ENCODE measurements at regions not wholly inside any gene's neighbourhood (a gene's known extent, or its start where the extent isn't known, plus 50 kb on each side); places are given as distances from the start of the nearest gene placed in this dataset.
"Not testable (repeated sequence)": the region's sequence is repeated elsewhere in the genome, so short reads cannot be mapped to it uniquely, and the experiment has no call there.

DNA sequence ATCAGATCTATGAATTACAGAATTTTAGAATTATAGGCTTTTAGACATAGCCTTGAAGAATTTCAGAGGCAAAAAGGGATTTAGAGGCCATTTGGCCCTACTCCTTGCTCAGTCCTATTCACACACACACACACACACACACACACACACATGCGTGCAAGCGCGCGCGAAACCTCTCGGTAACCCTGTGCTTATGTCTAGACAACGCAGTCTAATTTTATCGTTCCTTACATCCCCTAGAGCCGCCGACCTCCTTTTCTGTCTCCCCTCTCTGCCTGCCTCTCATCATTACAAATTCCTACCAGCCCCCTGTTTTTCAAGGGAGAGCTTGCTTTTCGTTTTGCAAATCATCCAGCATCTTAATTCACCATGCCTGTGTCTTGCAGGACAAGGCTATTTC lies 252.1 kb downstream of the FOXD2 start:
- no peak for DNase-seq

DNA sequence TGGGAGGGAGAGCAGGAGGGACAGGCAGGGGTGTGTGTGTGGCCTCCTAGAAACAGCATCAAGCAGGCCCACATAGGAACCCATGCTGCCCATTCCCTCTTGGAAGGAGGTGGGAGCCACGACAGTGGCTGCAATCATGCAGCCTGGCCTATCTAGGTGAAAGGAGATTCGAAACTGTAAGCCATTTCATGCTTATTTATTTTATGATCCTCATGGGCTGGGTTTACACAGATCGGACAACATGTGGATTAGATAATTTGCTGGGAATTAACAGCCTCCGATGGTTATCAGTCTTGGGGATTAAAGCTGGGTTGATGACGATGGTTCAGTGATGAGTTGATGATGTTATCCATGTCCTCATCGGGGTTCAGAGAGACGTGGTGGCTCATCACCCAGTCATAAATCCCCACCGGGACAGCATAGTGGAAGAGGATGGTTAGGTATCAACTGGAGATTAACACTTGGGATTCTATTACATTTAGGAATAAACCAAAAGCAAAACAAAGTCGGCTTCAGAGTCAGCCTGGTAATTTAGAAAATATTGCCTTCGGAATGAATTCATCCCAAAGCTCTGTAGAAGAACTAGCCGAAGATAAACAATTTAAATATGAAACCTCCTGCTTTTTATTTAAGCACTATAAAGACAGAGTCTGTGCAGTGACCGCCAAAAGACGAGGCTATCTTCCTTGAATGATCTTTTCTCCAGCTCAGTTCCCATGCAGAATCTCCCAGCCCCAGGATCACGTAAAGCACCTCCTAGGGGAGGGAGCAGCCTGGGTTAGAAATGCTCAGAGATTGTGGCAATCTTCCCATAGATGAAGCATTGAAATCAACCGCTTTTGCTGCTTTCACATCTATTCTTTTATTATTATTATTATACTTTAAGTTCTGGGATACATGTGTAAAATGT lies 252.8 kb downstream of the FOXD2 start:
- DNase-seq = no peak

- DNase-seq = not testable (repeated sequence)
These were observed 253.4 kb downstream of the FOXD2 start for GRCh38 chr1:47691293-47691692.

- no peak for DNase-seq
These were observed 254.4 kb downstream of the FOXD2 start for GRCh38 chr1:47692196-47692595.

- no peak for DNase-seq
These were observed 255.3 kb downstream of the FOXD2 start for GRCh38 chr1:47693115-47693514.

- no peak for DNase-seq
These were observed 256.4 kb downstream of the FOXD2 start for GRCh38 chr1:47694011-47694890.

DNA sequence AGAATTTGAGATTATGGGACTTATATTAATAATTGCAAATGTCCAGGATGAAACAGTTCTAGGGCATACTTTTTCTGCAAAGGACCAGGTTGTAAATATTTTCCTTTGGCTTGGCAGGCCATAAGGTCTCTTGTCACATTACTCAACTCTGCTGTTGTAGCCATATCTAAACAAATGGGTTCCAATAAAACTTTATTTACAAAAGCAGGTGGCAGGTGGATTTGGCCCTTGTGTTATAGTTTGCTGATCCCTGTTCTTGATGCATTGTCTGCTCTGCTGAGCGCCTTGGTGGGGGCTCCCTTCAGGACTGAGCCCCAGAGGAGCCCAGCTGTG lies 258.5 kb downstream of the FOXD2 start:
- no peak for DNase-seq

DNA sequence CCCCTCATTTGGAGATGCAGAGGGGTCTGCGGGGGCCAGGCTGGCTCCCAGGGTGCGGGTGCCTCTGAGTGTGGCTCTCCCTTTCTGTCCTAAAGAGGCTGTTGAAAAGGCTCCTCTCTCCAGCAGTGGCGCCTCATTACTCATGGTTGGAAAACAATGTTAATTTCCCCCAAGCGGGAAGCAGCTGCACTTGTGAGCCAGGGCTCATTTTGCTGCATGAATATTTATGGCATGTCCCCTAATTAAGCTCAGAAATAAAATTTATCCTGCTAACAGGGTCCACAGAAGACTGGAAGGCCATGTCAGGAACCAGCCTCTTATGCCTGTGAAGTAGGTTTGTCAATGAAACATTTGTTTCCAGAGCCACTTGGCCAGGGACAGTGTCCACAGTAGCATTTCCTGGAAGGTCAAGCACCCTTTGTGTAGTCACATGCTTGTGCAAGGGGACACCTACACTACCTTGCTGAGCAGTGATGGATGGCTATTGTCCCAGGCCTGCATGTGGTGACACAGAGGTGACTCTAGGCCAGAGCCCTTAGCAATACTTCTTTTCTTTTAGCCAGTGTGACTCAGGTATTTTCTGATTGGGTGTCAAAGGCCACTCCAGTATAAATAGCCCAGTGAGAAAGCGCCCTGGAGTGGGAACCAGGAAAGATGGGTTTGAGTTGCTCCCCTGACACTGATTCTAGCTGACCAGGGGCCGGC lies 259.0 kb downstream of the FOXD2 start:
- DNase-seq = no peak

GRCh38 chr1:47697616-47698335 lies 259.9 kb downstream of the FOXD2 start:
- DNase-seq = no peak

- no peak for DNase-seq
These were observed 261.8 kb downstream of the FOXD2 start for GRCh38 chr1:47699492-47700235.

DNA sequence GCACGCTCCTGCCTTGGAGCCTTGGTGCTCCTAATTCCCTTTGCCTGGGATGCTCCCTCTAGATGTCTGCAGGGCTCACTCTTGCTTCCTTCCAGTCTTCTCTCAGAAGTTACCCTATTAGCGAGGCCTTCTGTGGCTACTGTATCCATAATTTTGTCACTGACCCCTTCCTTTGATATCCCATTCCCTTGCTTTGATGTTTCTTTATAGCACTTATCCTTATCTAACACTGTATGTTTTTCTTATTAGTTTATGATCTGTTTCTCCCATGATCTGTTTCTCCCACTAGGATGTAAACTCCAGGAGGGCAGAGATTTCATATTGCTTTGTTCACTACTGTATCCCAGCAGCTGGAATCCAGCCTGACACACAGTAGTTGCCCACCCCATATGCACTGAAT lies 263.4 kb downstream of the FOXD2 start:
- no peak for DNase-seq

DNA sequence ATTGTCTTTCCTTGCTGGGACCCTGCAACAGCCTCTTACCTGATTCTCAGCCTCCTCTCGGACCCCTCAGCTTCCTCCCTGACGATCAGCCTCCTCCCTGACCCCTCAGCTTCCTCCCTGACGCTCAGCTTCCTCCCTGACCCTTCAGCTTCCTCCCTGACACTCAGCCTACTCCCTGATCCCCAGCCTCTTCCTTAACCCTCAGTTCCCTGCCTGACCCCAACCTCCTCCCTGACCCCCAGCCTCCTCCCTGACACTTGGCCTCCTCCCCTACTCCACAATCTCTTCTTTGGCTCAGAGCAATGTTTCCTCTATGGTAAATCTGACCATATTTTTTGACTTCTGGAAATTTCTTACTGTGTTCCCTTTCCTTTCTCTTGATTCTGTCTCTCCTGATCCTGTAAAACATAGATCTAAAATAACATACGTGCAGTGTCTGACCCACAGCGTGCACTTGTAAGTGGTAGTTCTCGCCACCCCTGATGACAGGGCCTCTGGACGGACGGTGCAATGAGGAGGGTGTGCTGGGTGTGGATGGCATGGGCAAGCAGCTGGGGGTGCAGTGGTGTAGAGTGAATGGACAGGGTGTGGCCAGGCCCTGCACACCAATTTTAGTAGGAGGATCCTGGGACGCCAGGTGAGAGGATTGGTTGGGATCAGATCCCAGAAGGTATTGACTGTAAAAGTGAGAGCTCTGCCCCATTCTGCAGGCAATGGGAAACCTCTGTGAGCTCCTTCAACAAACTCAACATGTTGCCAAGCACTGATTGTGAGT lies 264.1 kb downstream of the FOXD2 start:
- DNase-seq = no peak

- no peak for DNase-seq
These were observed 265.4 kb downstream of the FOXD2 start for GRCh38 chr1:47703156-47703825.

- no peak for DNase-seq
These were observed 266.2 kb downstream of the FOXD2 start for GRCh38 chr1:47703981-47704596.

DNA sequence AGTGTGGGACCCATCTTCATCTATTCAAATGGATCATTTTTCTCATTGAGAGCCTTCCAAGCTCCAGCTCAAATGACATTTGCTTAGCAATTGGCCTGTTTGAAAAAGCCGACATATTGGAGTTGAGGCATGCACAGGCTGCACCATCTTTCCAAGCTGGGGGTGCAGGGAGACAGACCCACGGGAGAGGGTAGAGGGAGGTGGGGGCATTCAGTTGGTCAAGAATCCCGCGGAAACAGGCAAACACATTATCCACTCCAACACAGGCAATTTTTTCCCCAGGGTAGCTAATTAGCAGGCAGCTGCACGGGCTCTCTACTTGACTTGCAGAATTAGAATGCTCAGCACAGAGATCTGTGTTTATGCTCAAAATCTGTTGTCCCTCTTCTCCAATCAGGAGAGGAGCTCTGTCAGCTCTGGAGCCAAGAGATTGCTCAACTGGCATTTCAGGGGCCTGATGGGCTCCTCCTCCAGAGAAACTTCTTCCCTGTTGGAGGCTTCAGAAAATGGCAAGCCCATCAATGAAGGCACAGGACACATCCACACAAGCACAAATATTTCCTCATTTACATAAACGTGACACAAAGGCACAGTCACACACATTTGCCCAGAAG lies 267.8 kb downstream of the FOXD2 start:
- DNase-seq = no peak

DNA sequence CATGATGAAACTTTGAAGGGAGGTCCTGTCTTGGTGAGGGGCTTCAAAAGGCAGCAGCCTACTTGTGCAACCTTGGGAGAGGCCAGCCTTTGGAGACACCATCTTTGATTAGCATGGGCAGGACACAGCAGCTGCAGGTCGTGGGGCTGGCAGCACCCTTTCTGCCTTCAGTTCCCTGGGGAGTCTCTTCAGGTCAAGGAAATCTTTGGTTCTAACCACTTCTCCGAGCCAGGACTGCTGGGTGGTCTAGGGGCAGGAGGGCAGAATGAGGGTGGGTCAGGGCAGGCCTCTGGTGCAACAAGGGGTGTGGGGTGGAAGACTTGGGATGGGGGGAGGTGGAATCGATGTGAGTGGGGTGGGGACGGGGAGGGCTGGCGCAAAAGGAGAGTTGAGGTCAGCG lies 269.7 kb downstream of the FOXD2 start:
- DNase-seq = no peak

DNA sequence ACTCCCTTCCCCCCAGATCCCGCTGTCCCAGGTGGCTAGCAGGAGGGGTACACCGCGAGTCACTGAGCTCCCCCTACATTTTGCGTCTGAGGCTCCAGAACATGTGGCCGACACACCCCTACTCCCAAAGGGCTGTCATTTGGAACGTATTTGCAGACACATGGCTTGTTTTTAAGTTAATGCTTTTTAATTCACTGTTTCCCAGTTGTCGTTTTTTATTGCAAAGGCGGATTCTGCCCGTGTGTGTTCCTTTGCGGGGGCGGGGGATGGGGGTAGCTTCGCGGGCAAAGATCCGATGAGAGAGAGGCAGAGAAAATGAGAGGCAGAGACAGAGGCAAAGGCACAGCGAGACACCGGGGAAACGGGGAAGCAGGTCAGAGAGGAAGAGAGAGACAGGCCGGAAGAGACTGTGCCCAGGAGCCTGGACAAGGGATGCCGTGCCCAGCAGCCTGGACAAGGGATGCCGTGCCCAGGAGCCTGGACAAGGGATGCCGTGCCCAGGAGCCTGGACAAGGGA lies 270.2 kb downstream of the FOXD2 start:
- no peak for DNase-seq

GRCh38 chr1:47708658-47709018 lies 270.8 kb downstream of the FOXD2 start:
- DNase-seq = no peak
